Pancreas (tissue), 10 donors: ENCODE measurements at regions not wholly inside any gene's neighbourhood (a gene's known extent, or its start where the extent isn't known, plus 50 kb on each side); places are given as distances from the start of the nearest gene placed in this dataset.

Experiments
- ATAC-seq, 4 donors: fragments of 200-7000 bp; cut with Tn5 transposase; one replicate each; pipeline versions ENCODE4 v1.8.0 to v1.9.1; 2020; ENCODE audit warnings: mild to moderate bottlenecking in 4 of 4, moderate library complexity in 4 of 4
- DNase-seq, 6 donors: peaks; one replicate each; pipeline ENCODE4 v3.0.0-alpha.2; 2020
- FAIRE-seq: peaks from 2 replicates; lab custom pipeline; 2012; peaks lifted over from hg19 to GRCh38; lab: Jason Lieb, UNC
- H3K27ac ChIP-seq, 4 donors: fragments of 200-600 bp; sonication (generic); 1 replicate in 3 of 4; 2 replicates in 1 of 4; pipeline versions ENCODE4 v1.5.0 to v1.8.0; 2020
- H3K27me3 ChIP-seq, 4 donors: fragments of 200-600 bp; one replicate each; pipeline ENCODE4 v1.8.0; 2021
- H3K36me3 ChIP-seq, 3 donors: fragments of 200-600 bp; sonication (generic) in 1 of 3; one replicate each; pipeline versions ENCODE4 v1.5.0 to v1.8.0; 2020 to 2021
- H3K4me1 ChIP-seq, 3 donors: fragments of 200-600 bp; one replicate each; pipeline ENCODE4 v1.8.0; 2021
- H3K4me3 ChIP-seq, 4 donors: fragments of 200-600 bp; sonication (generic) in 2 of 4; one replicate each; pipeline versions ENCODE4 v1.5.0 to v1.8.0; 2020 to 2021
- H3K9me3 ChIP-seq, 4 donors: fragments of 200-600 bp; one replicate each; pipeline ENCODE4 v1.8.0; 2021
- WGBS, 2 donors: extraction: QIAGEN DNeasy Blood & Tissue Kit; methylation state at CpG; one replicate each; pipeline ENCODE4 v1.1.7; 2013; 5-methylcytosine and 5-hydroxymethylcytosine counted together
- intact Hi-C, 3 donors: fragments of 100-400 bp; cut with DNase I; formaldehyde crosslinking; loops; one replicate each; pipeline versions ENCODE4 v1.11.1 to v1.14.2; 2022
- TF ChIP-seq, protein P1 (sequence below), 4 donors: fragments of 200-600 bp; sonication (generic) in 3 of 4; IDR thresholded peaks; one replicate each; pipeline versions ENCODE4 v1.5.0 to v1.8.0; 2021; ENCODE audit warnings: antibody characterized with exemption in 4 of 4
- donor health status: healthy with polysubstance abuse.
- donor health status: DM: no; HTN: no; CAD: no; lungs with moderate emphysema.
- donor health status: DM: no; HTN: no; CAD: no.
- donor health status: control.
- donor health status: control.
- donor health status: Bipolar disorder and iron deficiency.
- donor health status: DM: yes; HTN: yes; CAD: no.
- donor health status: DM: no; HTN: no; CAD: no.
- donor health status: DM: no; HTN: no; CAD: no.
- donor health status: DM: yes; HTN: yes; CAD: no.

DNA sequence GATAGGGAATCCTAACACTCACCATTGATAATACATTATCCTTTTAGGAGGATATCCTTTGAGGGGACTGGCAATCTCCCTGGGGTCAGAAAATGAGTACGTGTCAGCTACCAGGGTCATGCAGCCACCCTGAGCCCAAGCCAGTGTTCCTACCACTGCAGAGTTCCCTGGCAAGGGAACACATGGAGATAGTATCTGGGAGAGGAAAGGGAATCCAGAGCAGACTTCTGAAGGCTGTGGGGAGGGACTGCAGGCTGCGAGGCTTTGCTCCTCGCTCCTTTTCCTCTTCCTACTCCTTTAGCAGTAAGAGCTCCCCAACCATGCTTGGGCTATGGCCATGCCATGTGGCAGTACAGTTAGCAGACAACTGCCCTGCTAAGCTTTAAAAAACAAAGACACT lies 62.9 kb upstream of the TJP1 start:
- no peak overlapping the region for H3K4me3 ChIP-seq
- H3K27me3 ChIP-seq: no peaks in the 10 kb centered on the region
- no peak overlapping the region for H3K27ac ChIP-seq
- TF ChIP-seq, protein P1, sequence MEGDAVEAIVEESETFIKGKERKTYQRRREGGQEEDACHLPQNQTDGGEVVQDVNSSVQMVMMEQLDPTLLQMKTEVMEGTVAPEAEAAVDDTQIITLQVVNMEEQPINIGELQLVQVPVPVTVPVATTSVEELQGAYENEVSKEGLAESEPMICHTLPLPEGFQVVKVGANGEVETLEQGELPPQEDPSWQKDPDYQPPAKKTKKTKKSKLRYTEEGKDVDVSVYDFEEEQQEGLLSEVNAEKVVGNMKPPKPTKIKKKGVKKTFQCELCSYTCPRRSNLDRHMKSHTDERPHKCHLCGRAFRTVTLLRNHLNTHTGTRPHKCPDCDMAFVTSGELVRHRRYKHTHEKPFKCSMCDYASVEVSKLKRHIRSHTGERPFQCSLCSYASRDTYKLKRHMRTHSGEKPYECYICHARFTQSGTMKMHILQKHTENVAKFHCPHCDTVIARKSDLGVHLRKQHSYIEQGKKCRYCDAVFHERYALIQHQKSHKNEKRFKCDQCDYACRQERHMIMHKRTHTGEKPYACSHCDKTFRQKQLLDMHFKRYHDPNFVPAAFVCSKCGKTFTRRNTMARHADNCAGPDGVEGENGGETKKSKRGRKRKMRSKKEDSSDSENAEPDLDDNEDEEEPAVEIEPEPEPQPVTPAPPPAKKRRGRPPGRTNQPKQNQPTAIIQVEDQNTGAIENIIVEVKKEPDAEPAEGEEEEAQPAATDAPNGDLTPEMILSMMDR (IDR thresholded peaks at IDR 0.05): no peak
- H3K36me3 ChIP-seq: no peaks in the 10 kb centered on the region
- H3K9me3 ChIP-seq: no peaks in the 10 kb centered on the region
- 76 to 80% methylated on average over 3 of the region's 3 CpGs for WGBS, 2 donors
- ATAC-seq (no peak), DNase-seq (no peak), FAIRE-seq (no peak)
- intact Hi-C loops: no loop called here
- no peaks in the 10 kb centered on the region for H3K4me1 ChIP-seq

DNA sequence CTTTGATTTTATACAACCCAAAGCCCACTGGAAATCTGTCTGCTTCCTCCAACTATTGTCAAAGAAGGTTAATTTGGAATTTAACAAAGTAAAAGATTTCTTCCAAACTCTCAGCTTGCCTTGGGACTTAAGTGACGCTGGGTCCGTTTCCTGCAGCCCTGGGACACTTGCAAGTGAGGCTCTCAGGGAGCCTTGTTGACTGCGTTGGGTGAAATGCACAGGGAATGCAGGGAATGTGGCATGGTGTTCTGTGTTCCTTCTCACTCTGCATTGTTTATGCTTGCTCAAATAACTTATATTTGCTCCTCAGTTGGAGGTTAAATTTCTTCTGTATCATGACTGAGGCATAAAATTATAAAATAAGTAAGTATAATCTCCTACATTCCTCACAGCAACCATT lies 60.9 kb upstream of the TJP1 start:
- no peak for ATAC-seq
- TF ChIP-seq, protein P1 (IDR thresholded peaks at IDR 0.05): no peak
- Histone ChIP-seq H3K27ac (no peak overlapping the region), H3K9me3 (no peaks in the 10 kb centered on the region), H3K27me3 (no peaks in the 10 kb centered on the region), H3K36me3 (no peaks in the 10 kb centered on the region), H3K4me3 (no peak overlapping the region), H3K4me1 (no peaks in the 10 kb centered on the region)
- intact Hi-C loops: no loop called here
- WGBS, 2 donors: 79 to 90% methylated on average over 3 of the region's 3 CpGs
- no peak for DNase-seq
- no peak for FAIRE-seq

DNA sequence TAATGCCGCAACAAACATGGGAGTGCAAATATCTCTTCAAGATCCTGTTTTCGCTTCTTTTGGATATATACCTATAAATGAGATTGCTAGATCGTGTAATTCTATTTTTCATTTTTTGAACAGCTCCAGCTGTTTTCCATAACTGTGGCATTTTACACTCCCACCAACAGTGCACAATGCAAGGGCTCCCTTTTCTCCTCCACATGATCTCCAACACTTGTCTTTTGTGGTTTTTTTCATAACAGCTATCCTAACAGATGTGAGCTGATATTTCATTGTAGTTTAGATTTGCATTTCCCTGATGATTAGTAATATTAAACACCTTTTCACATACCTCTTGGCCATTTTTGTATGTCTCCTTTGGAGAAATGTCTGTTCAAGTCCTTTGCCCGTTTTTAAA lies 58.6 kb upstream of the TJP1 start:
- no peak overlapping the region for H3K4me3 ChIP-seq
- intact Hi-C loops: no loop called here
- H3K36me3 ChIP-seq: no peaks in the 10 kb centered on the region
- DNase-seq (no peak), FAIRE-seq (no peak), ATAC-seq (no peak)
- H3K27me3 ChIP-seq: no peaks in the 10 kb centered on the region
- H3K9me3 ChIP-seq: no peaks in the 10 kb centered on the region
- H3K4me1 ChIP-seq: no peaks in the 10 kb centered on the region
- 78 to 85% methylated on average over 4 of the region's 4 CpGs for WGBS, 2 donors
- H3K27ac ChIP-seq: no peak overlapping the region
- TF ChIP-seq, protein P1 (IDR thresholded peaks at IDR 0.05): no peak

DNA sequence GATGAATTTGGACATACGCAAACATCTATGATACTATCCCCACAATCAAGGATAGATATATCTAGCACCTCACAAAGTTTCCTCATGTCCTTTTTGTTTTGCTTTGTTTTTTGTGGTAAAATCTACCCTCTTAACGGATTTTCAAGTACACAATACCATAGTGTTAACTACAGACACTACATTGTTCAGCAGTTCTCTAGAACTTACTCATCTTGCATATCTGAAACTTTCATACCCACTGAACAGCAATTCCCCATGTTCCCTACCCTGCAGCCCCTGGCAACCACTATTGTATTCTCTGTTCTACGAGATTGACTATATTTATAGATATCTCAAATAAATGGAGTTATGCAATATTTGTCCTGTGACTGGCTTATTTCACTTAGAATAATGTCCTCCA lies 58.1 kb upstream of the TJP1 start:
- H3K4me3 ChIP-seq: no peak overlapping the region
- WGBS, 2 donors: 55 to 62% methylated on average over 3 of the region's 3 CpGs
- no peaks in the 10 kb centered on the region for H3K9me3 ChIP-seq
- ATAC-seq (no peak), DNase-seq (no peak), FAIRE-seq (no peak)
- no peaks in the 10 kb centered on the region for H3K27me3 ChIP-seq
- intact Hi-C loops: no loop called here
- H3K27ac ChIP-seq: no peak overlapping the region
- no peaks in the 10 kb centered on the region for H3K36me3 ChIP-seq
- TF ChIP-seq, protein P1 (IDR thresholded peaks at IDR 0.05): no peak
- H3K4me1 ChIP-seq: no peaks in the 10 kb centered on the region

DNA sequence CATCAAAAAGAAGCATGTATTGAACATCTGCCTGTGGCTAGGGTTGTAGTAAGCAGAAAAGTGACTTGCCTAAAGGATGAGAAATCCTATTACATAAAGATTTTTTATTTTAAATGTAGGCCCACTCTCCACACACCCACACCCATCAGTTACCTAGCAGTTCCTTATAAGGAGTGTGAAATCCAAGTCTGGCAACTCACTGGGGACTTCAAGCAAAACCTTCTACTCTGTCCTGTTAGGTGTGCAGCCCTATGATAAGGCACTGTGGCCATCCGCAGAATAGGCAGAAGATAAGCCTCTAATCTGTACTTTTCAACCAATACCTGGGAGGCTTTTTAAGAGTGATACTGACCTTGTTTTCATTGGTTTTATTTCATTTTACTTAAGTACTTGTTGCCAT lies 52.7 kb upstream of the TJP1 start:
- no peak for FAIRE-seq
- intact Hi-C loops: no loop called here
- H3K9me3 ChIP-seq: no peaks in the 10 kb centered on the region
- no peaks in the 10 kb centered on the region for H3K4me1 ChIP-seq
- WGBS, 2 donors: 65 to 72% methylated on average over 1 of the region's 1 CpG
- DNase-seq: no peak
- H3K4me3 ChIP-seq: no peak overlapping the region
- no peaks in the 10 kb centered on the region for H3K36me3 ChIP-seq
- ATAC-seq: no peak
- H3K27ac ChIP-seq: no peak overlapping the region
- no peaks in the 10 kb centered on the region for H3K27me3 ChIP-seq
- TF ChIP-seq, protein P1 (IDR thresholded peaks at IDR 0.05): no peak
